Lung (tissue), 11 donors: ENCODE measurements at regions not wholly inside any gene's neighbourhood (a gene's known extent, or its start where the extent isn't known, plus 50 kb on each side); places are given as distances from the start of the nearest gene placed in this dataset.

Source experiments
- ATAC-seq: fragments of 200-7000 bp; cut with Tn5 transposase; one replicate; pipeline ENCODE4 v1.9.1; 2020; ENCODE audit warnings: moderate number of reproducible peaks; ENCODE audit not compliant: insufficient read depth, low FRiP score
- DNase-seq, 3 donors: peaks; one replicate each; pipeline ENCODE4 v3.0.0-alpha.2; 2013 to 2017
- H3K27ac ChIP-seq, 2 donors: one replicate each; pipeline ENCODE4 v1.5.1; 2013; ENCODE audit warnings: mild to moderate bottlenecking in 2 of 2, moderate library complexity in 2 of 2, control low read depth in 1 of 2, inconsistent platforms in 1 of 2, low read depth in 1 of 2, low read length in 1 of 2
- H3K27me3 ChIP-seq, 3 donors: one replicate each; pipeline ENCODE4 v1.5.1; 2013; ENCODE audit warnings: low read length in 2 of 3; ENCODE audit not compliant: control insufficient read depth in 3 of 3, insufficient read depth in 3 of 3
- H3K36me3 ChIP-seq, 4 donors: one replicate each; pipeline ENCODE4 v1.5.1; 2013; ENCODE audit warnings: low read length in 4 of 4, mild to moderate bottlenecking in 1 of 4, moderate library complexity in 1 of 4; ENCODE audit not compliant: control insufficient read depth in 4 of 4, insufficient read depth in 4 of 4
- H3K4me1 ChIP-seq, 5 donors: one replicate each; pipeline ENCODE4 v1.5.1; 2013; ENCODE audit warnings: low read length in 5 of 5, mild to moderate bottlenecking in 2 of 5, moderate library complexity in 1 of 5; ENCODE audit not compliant: control insufficient read depth in 5 of 5, insufficient read depth in 5 of 5
- H3K4me3 ChIP-seq: one replicate; pipeline ENCODE4 v1.5.1; 2013; ENCODE audit warnings: mild to moderate bottlenecking, control low read depth, moderate library complexity
- H3K9ac ChIP-seq, 2 donors: one replicate each; pipeline ENCODE4 v1.5.1; 2013; ENCODE audit warnings: low read length in 2 of 2, control low read depth in 1 of 2; ENCODE audit not compliant: insufficient read depth in 1 of 2
- H3K9me3 ChIP-seq, 4 donors: one replicate each; pipeline ENCODE4 v1.5.1; 2013; ENCODE audit warnings: low read length in 3 of 4, mild to moderate bottlenecking in 1 of 4, moderate library complexity in 1 of 4; ENCODE audit not compliant: control insufficient read depth in 4 of 4, insufficient read depth in 3 of 4
- CTCF ChIP-seq: IDR thresholded peaks from 2 replicates; pipeline ENCODE4 v1.5.1; 2012; ENCODE audit warnings: mild to moderate bottlenecking; ENCODE audit errors: control extremely low read depth, extremely low read depth
- WGBS, 2 donors: extraction: QIAGEN DNeasy Blood & Tissue Kit; methylation state at CpG; one replicate each; pipeline ENCODE4 v1.1.7; 2013; 5-methylcytosine and 5-hydroxymethylcytosine counted together
- donor health status: control.
- donor health status: control.
- donor health status: Bipolar disorder and iron deficiency.
- donor health status: healthy.
- donor health status: DM: yes; HTN: yes; CAD: no.

- DNase-seq (no peak), ATAC-seq (no peak)
- Histone ChIP-seq H3K27ac (no peak overlapping the region), H3K4me3 (no peak overlapping the region), H3K36me3 (no peaks in the 10 kb centered on the region), H3K9ac (no peak overlapping the region), H3K27me3 (no peaks in the 10 kb centered on the region), H3K4me1 (peaks cover 0 to 6% (median 4%) of the 10 kb centered on the region in 5 donors), H3K9me3 (no peaks in the 10 kb centered on the region)
- no peak for TF ChIP-seq CTCF
- WGBS, 2 donors = 80 to 85% methylated on average over 1 of the region's 1 CpG
Measured at GRCh38 chr1:172720339-172720738, 61.4 kb downstream of the FASLG start.

GRCh38 chr1:172723251-172723650, 64.3 kb downstream of the FASLG start:
- H3K9me3 ChIP-seq = peaks cover 0 to 2% (median 0%) of the 10 kb centered on the region in 4 donors
- no peak overlapping the region for H3K4me3 ChIP-seq
- no peaks in the 10 kb centered on the region for H3K27me3 ChIP-seq
- WGBS, 2 donors = 86 to 94% methylated on average over 1 of the region's 1 CpG
- H3K9ac ChIP-seq = no peak overlapping the region
- DNase-seq (no peak), ATAC-seq (no peak)
- TF ChIP-seq CTCF = no peak
- H3K27ac ChIP-seq = no peak overlapping the region
- peaks cover 0 to 6% (median 3%) of the 10 kb centered on the region in 5 donors for H3K4me1 ChIP-seq
- no peaks in the 10 kb centered on the region for H3K36me3 ChIP-seq

- Histone ChIP-seq H3K27me3 (no peaks in the 10 kb centered on the region), H3K4me1 (peaks cover 0 to 3% (median 0%) of the 10 kb centered on the region in 5 donors), H3K36me3 (no peaks in the 10 kb centered on the region), H3K9me3 (peaks cover 0 to 2% (median 0%) of the 10 kb centered on the region in 4 donors), H3K27ac (no peak overlapping the region), H3K4me3 (no peak overlapping the region), H3K9ac (no peak overlapping the region)
- no peak for TF ChIP-seq CTCF
- ATAC-seq (no peak), DNase-seq (no peak)
Measured at GRCh38 chr1:172724232-172724631, 65.3 kb downstream of the FASLG start.
